GM18858 (cell line): ENCODE measurements at regions not wholly inside any gene's neighbourhood (a gene's known extent, or its start where the extent isn't known, plus 50 kb on each side); places are given as distances from the start of the nearest gene placed in this dataset.

Experiments used
- ATAC-seq: cut with Tn5 transposase; IDR thresholded peaks from one replicate; pipeline ENCODE4 v1.9.1; 2021; ENCODE audit not compliant: unreplicated experiment

- no peak for ATAC-seq
These were observed 76.7 kb upstream of the WNT7B start for GRCh38 chr22:46053563-46054090.

DNA sequence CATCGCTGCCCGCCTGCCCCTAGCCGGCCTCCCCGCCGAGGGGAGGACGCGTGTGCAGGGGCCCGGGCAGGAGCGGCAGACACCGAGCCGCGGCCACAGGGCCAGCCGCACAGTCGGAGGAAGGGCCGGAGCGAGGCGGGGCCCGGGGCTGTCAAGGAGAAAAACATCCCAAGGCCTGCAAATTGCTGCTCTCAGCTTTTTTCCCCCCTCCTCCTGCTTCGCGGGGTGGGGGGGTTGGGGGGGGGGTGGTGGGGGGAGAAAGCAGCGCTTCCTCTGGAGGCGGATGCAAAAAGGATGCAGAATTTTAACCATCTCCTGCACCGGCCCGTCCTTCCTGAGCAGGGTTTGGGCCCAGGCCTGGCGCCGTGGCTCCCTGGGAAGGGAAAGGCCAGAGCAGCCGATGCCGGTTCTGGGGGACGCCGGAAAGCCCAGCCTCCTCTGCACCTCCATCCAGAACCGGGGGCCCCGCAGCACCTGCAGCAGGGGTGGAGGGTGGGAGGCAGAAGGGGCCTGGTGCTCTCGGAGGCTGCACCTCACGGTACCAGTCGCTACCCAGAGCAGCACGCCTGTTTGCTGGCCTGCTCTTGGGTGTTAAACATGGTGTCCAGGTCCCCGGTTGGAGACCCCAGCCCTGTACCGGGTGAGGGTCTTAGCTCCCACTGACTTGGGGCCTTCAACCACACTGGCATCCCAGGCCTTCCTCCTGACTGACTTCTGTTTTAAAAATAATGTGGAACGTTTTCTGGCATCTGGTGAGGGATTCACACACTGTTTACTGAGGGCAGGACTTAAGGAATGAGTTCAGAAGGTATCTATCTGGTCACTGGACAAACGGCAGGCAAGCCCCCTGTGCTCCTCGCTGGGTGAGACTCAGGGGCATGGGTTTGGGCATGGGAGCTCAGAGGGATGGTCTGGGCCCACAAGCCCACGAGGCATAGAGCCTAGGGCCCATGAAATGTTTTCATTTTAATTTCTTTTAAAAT is 77.4 kb upstream of the WNT7B start:
- no peak for ATAC-seq

- ATAC-seq, result no peak
These were observed 78.4 kb upstream of the WNT7B start for GRCh38 chr22:46055181-46055875.

DNA sequence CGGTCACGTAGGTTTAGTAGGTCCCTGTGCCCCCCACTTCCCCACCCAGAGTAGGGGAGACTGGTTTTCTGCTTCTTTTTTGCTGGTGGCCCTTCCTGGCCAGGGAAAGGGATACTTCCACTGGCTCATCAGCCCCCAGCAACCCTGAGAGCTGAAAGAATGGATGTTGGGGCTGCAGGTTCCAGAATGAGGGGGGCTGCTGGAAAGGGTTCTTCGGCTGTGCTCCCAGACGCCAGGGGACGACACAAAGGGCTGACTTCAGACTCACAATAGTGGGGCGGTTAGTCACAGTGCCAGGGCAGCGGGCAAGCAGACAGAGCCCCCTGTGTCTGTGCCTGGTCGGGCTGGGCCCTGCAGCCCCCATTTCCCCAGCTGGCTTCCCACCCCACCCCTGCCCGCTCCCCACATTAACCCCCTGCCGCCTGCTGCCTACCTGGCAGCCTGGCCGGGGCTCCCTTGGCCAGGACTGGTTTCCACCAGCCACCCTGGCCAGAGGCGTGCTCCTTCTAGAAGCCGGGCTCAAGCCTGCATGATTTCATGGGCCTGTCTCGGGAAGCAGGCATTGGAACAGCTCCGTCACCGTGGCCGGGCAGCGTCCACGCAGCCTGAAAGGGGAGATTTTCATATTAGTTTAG is 79.1 kb upstream of the WNT7B start:
- no peak for ATAC-seq

- ATAC-seq, result no peak
These were observed 79.7 kb upstream of the WNT7B start for GRCh38 chr22:46056546-46057245.

DNA sequence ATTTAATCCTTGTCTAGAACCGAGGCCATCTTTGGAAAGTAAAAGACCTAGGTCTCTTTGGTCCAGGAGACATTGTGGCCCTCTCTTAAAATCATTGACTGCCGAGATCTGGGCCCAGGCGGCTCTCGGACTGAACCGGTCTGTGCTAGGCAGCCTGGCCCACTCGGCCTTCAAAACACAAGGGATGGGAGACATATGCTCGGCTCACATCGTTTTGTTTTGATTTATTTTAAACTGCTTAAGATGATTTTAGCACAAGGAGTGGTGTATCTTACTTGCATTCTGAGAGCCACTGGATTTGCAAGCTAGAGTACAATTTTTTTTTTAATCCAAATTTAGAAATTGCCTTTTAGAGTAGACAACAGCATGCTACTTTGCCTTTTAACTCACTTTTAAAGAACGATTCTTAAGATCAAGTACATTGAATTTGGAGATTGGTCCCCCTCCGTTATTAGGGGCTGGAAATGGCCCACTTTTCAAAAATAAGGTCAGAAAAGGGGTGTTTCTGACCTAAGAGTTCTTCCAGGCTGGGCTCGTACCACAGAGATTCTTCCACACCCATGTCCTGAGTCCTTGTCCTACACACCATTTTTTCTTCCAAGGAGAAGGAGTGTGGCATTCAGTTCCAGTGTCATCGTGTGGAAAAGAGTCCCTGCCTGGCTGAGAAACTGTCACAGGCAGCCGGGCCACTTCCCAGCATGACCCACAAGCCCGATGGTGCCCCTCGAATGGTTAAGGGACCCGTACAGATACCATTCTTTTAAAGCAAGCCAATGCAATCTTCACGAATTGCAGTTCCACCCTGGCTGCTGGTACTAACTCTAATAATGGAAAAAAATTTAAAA is 80.5 kb upstream of the WNT7B start:
- no peak for ATAC-seq

DNA sequence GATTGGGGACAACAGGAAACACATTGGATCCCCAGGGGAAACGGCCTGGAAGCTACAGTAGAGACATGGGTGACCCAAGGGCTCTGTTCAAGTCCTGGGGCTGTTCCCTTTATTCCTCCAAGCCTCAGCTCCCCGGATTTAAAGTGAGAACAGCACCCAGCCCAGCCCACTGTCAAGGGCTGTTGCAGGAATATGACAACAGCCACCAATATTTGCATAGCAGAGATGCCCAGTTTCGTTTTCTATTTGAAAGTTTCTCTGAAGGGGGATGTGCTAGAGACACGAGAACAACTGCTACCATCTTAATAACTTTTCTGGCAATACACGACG is 81.1 kb upstream of the WNT7B start:
- ATAC-seq, result peak; percentile 77

GRCh38 chr22:46058591-46059519 is 81.9 kb upstream of the WNT7B start:
- no peak for ATAC-seq

DNA sequence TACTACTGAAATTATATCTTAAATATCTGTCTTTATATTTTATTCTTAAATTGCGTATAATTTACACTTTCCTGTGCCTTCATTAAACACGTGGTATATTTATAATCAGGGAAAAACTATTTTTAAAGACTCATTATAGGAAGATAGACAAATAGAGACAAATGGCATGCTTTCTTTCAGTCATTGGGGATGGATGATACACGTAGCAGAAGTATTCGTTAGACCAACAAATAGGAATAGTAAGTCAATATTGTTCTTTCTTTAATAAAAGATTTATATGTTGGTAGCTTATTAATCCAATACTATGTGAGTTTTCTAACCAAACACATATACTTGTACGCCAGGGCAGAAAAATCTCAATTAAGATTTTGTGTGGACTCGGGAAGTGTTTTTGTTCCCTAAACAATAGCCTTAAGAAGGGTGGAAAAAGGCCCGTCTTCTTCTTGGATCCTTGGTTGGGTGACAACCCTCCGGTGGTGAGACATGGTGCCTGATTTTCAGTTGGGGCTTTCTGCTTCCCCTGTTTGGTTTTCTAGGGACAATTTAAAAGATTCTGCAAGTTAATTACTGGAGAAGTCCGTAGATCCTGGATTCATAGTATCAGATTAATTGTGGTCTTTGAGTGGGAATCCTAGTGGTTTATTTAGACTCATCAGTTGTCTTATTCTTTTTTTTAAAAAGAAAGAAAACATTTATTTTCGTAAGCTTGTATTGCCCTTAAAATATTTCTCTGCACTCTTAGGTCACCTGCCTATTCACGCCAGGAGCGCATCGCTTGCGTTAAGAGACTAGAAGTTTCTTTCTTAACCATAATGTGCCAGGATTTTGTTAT is 83.5 kb upstream of the WNT7B start:
- ATAC-seq, result no peak

- no peak for ATAC-seq
These were observed 84.2 kb upstream of the WNT7B start for GRCh38 chr22:46061124-46061500.

DNA sequence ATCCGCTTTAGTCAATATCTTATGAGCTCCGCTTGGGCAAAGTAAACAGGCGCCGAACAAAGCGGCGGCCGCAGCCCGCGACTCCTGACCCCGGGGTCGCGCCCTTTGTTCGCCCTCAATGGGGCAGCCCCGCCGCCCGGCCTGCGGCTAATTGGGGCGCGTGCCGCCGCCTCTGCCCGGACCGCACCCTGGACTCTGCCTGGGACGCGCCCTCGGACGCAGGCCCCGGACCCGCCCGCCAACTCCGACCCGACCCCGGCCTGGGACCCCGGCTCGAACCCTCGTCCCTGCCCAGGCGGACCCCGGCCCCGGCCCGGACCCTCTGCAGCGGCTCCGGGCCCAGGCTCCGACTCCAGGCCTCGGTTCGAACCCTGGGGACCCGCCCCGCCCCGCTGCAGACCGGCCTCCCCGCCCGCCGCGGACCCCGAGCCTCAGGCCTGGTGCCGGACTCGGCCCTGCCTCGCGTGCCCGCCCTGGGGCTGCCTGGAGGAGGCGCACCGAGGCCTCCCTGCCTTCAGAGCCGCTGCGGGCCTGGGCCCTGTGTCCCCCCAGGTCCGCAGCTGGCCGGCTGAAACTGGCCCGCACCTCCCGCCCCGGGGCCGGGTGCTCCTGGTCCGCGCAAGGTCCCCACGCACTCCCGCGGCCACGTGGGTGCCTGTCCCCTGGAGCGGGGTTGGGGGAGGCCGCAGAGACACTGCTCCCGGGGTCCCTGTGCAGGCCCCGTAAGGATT is 84.7 kb upstream of the WNT7B start:
- no peak for ATAC-seq

- no peak for ATAC-seq
These were observed 85.3 kb upstream of the WNT7B start for GRCh38 chr22:46062232-46062615.

DNA sequence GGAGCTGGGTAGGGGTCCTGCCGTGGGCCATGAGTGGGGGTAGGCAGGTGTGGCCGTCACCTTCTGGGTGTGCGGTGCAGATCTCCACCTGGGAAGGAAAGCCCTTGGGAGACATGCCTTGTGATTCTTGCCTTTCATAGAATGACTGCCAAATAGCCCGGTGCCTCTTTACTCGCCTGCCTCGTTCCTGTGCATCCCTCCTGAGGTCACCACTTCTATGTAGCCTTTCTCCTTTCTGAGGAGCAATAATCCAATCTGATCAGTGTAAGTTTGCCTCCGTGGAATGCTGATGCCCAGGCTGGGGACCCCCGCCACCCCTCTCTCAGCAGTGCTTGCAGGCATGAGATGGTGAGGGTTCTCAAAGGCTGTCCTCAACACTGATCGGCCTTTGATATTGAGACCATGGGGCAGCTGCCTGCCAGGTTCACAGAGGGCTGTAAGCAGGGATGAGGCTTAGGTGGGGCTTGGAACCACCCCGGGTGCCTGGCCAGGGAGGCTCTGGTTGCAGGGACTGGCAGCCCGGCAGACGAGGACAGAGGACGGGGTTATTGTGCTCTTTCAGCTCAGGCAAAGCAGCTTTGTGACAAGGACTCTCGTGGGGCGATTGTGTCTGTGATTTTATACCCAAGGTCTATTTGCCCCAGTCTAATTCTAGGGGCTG is 86.1 kb upstream of the WNT7B start:
- ATAC-seq, result no peak

GRCh38 chr22:46063846-46064227 is 86.5 kb upstream of the PPARA start:
- ATAC-seq, result no peak

DNA sequence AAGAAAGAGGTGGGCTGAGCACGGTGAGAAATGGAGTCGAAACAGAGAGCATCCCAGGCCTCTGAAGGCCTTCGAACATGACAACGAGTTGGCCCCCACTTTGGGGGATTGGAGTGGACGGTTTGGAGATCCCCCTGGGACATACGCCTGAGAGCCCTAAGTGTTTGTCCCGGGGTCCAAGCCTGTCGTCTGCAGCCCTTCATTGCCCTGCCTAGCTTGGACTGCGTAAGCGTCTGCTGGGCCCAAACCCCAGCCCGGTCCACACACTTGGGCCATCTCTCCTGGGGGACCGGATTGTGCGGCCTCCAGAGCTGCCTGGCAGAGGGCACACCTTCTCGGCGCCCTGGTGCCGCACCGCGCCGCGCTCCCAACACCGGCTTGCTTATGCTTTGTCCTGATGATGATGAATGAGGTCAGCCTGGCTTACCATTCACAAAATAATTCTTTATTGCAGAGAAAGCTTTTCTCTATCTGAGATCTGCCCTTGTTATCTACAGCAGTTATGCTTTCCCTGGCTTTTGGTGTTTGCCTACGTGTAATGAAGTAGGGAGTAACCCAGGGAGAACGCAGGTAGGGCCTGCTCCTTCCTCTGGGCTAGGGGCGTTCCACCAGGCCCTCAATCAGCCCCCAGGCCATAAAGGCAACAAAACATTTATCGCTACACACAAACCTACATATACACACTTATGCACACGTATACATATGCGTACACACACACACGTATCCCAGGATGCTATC is 85.9 kb upstream of the PPARA start:
- ATAC-seq, result no peak

- no peak for ATAC-seq
These were observed 85.2 kb upstream of the PPARA start for GRCh38 chr22:46064966-46065666.
